Adrenal gland (tissue), 5 donors: ENCODE measurements at regions not wholly inside any gene's neighbourhood (a gene's known extent, or its start where the extent isn't known, plus 50 kb on each side); places are given as distances from the start of the nearest gene placed in this dataset.

Experiments used
- CTCF ChIP-seq, 6 experiments: fragments of 450-650 bp in 4 of 6; fragments of 200-600 bp in 2 of 6; sonication (generic) in 1 of 6; IDR thresholded peaks; 1 replicate in 5 of 6; 2 replicates in 1 of 6; pipeline versions ENCODE4 v1.5.1 to v1.8.0; 2016 to 2021; ENCODE audit warnings: antibody characterized with exemption in 6 of 6, mild to moderate bottlenecking in 2 of 6, moderate library complexity in 1 of 6
- POLR2A ChIP-seq, 2 donors: fragments of 450-650 bp; IDR thresholded peaks; one replicate each; pipeline ENCODE4 v1.6.1; 2017; ENCODE audit warnings: antibody characterized with exemption in 2 of 2, mild to moderate bottlenecking in 2 of 2, moderate library complexity in 1 of 2
- donor health status: DM: no; HTN: no; CAD: no.

- TF ChIP-seq CTCF (IDR thresholded peaks at IDR 0.05) (no peak), POLR2A (IDR thresholded peaks at IDR 0.05) (no peak)
These were observed 314.7 kb downstream of the PRR16 start for GRCh38 chr5:120778491-120779484.
